ACC112 (cell line): ENCODE measurements at regions not wholly inside any gene's neighbourhood (a gene's known extent, or its start where the extent isn't known, plus 50 kb on each side); places are given as distances from the start of the nearest gene placed in this dataset.

Experiments
- H2AFZ ChIP-seq: fragments of 200-600 bp; sonication (generic); one replicate; pipeline ENCODE4 v1.6.0; 2017; ENCODE audit warnings: antibody characterized with exemption, low read length; ENCODE audit not compliant: unreplicated experiment
- H3K27ac ChIP-seq: fragments of 200-600 bp; sonication (generic); 2 replicates; pipeline ENCODE4 v1.5.1; 2014; ENCODE audit warnings: low read depth, mild to moderate bottlenecking, antibody characterized with exemption, low read length, moderate library complexity
- H3K27me3 ChIP-seq: fragments of 200-600 bp; sonication (generic); 2 replicates; pipeline ENCODE4 v1.6.1; 2014; ENCODE audit warnings: mild to moderate bottlenecking, antibody characterized with exemption, low read length, moderate library complexity, mixed read lengths; ENCODE audit not compliant: insufficient read depth
- H3K36me3 ChIP-seq: fragments of 200-600 bp; sonication (generic); 2 replicates; pipeline ENCODE4 v1.6.1; 2016; ENCODE audit warnings: mild to moderate bottlenecking, antibody characterized with exemption, low read length, moderate library complexity, mixed read lengths; ENCODE audit not compliant: insufficient read depth
- H3K4me1 ChIP-seq: fragments of 200-600 bp; sonication (generic); one replicate; pipeline ENCODE4 v1.6.1; 2016; ENCODE audit warnings: low read length, mixed read lengths; ENCODE audit not compliant: insufficient read depth, unreplicated experiment, control insufficient read depth
- H3K4me3 ChIP-seq: fragments of 200-600 bp; sonication (generic); 2 replicates; pipeline ENCODE4 v1.5.1; 2014; ENCODE audit warnings: mild to moderate bottlenecking, low read depth, low read length
- H3K79me2 ChIP-seq: fragments of 200-600 bp; sonication (generic); one replicate; pipeline ENCODE4 v1.6.0; 2016; ENCODE audit warnings: low read length; ENCODE audit not compliant: control insufficient read depth, unreplicated experiment, insufficient read depth

GRCh38 chr9:89780959-89781358, 176.1 kb downstream of the GADD45G start:
- Histone ChIP-seq H3K4me1 (no peaks in the 10 kb centered on the region), H3K79me2 (no peaks in the 10 kb centered on the region), H3K36me3 (no peaks in the 10 kb centered on the region), H3K4me3 (no peak overlapping the region), H3K27ac (no peak overlapping the region), H2AFZ (no peak overlapping the region), H3K27me3 (no peaks in the 10 kb centered on the region)

DNA sequence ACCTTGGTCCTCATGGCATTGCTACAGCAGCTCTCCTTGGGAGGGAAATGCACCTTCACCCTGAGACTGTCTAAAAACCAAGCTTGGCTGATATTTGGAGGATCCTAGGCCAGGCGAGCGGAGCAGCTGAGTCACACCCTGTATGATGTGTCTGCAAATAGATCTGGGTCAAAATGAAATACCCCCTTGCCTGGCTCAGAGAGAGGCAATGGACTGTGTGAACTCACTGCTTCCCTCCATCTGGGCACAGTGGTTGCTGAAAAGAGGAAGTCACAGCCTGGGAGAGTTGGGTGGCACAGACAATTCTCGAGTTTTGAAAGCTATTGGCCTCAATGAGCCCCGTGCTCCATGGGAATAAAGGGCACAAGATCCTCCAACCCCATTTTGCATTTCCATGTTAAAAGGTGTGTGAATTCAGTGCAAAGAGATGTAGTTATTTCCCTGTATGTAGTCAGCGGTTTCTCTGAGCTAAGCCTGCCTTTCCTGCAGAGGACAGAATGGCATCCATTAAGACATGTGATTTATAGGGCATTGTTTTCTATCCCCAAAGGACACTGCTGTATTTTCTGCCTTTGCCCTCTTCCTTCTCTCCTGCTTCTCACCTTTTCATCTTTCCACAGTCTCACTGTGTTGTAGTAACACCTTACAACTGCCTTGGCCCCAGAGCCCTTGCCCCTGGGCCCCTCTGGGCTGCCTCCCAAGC, 177.2 kb downstream of the GADD45G start:
- H3K27me3 ChIP-seq = no peaks in the 10 kb centered on the region
- no peak overlapping the region for H2AFZ ChIP-seq
- no peaks in the 10 kb centered on the region for H3K79me2 ChIP-seq
- H3K4me3 ChIP-seq = no peak overlapping the region
- H3K36me3 ChIP-seq = no peaks in the 10 kb centered on the region
- H3K27ac ChIP-seq = no peak overlapping the region
- H3K4me1 ChIP-seq = no peaks in the 10 kb centered on the region

GRCh38 chr9:89786655-89787054, 181.8 kb downstream of the GADD45G start:
- H3K27ac ChIP-seq = no peak overlapping the region

DNA sequence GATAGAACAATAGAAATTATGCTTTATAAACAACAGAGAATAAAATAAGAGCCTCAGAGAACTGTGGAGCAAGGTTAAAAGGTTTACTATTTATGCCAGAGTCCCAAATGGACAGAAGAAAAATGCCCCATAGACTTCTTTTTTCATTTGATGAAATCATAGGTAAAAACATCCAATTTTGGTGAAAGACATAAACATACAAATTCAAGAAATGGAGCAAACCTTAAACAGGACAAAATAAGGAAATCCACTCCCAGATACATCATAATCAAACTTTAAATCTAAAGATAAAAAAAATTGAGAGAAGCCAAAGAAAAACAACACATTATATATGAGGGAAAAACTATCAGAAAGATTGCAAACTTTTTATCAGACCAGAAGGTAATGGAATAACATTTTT, 182.8 kb downstream of the GADD45G start:
- Histone ChIP-seq H3K27ac (no peak overlapping the region), H3K79me2 (no peaks in the 10 kb centered on the region), H3K4me3 (no peak overlapping the region), H2AFZ (no peak overlapping the region), H3K27me3 (no peaks in the 10 kb centered on the region), H3K36me3 (no peaks in the 10 kb centered on the region), H3K4me1 (no peaks in the 10 kb centered on the region)

More at GRCh38 chr9:89786655-89787054, 181.8 kb downstream of the GADD45G start:
- Histone ChIP-seq H3K4me3 (no peak overlapping the region), H3K36me3 (no peaks in the 10 kb centered on the region), H3K4me1 (no peaks in the 10 kb centered on the region), H3K27me3 (no peaks in the 10 kb centered on the region), H3K79me2 (no peaks in the 10 kb centered on the region), H2AFZ (no peak overlapping the region)

GRCh38 chr9:89788434-89788833, 183.6 kb downstream of the GADD45G start:
- Histone ChIP-seq H2AFZ (no peak overlapping the region), H3K27me3 (no peaks in the 10 kb centered on the region), H3K4me1 (no peaks in the 10 kb centered on the region)

GRCh38 chr9:89789922-89790510, 185.2 kb downstream of the GADD45G start:
- Histone ChIP-seq H3K79me2 (no peaks in the 10 kb centered on the region), H3K27ac (no peak overlapping the region), H3K4me3 (no peak overlapping the region), H3K27me3 (no peaks in the 10 kb centered on the region), H2AFZ (no peak overlapping the region), H3K4me1 (no peaks in the 10 kb centered on the region), H3K36me3 (no peaks in the 10 kb centered on the region)

More at GRCh38 chr9:89788434-89788833, 183.6 kb downstream of the GADD45G start:
- Histone ChIP-seq H3K36me3 (no peaks in the 10 kb centered on the region), H3K79me2 (no peaks in the 10 kb centered on the region), H3K4me3 (no peak overlapping the region), H3K27ac (no peak overlapping the region)

- no peak overlapping the region for H3K4me3 ChIP-seq
- no peaks in the 10 kb centered on the region for H3K79me2 ChIP-seq
- no peaks in the 10 kb centered on the region for H3K27me3 ChIP-seq
- no peaks in the 10 kb centered on the region for H3K4me1 ChIP-seq
- no peak overlapping the region for H3K27ac ChIP-seq
- no peak overlapping the region for H2AFZ ChIP-seq
- H3K36me3 ChIP-seq = no peaks in the 10 kb centered on the region
Observed at GRCh38 chr9:89790542-89791109, 185.8 kb downstream of the GADD45G start.

DNA sequence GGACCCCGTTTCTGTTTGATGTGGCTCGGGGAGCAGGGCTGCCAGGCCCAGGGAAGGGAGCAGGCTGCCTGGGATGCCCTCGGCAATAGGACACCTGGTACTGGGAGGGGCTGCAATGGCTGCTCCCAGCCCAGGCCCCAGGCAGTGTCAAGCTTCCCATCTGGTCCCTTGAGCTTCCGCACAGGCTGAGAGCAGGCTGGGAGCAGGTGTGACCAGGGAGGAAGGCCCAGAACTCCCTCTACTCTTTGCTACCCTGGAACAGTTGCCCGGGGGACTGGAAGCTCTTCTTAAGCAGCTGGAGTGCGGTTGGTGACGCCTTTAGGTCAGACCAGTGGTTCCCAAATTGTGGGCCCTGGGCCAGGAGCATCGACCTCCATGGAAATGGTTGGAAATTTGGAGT, 186.9 kb downstream of the GADD45G start:
- Histone ChIP-seq H2AFZ (no peak overlapping the region), H3K4me1 (no peaks in the 10 kb centered on the region), H3K27ac (no peak overlapping the region), H3K27me3 (no peaks in the 10 kb centered on the region), H3K4me3 (no peak overlapping the region), H3K36me3 (no peaks in the 10 kb centered on the region), H3K79me2 (no peaks in the 10 kb centered on the region)

GRCh38 chr9:89792189-89793123, 187.6 kb downstream of the GADD45G start:
- no peak overlapping the region for H3K27ac ChIP-seq
- no peak overlapping the region for H2AFZ ChIP-seq
- no peaks in the 10 kb centered on the region for H3K36me3 ChIP-seq
- no peak overlapping the region for H3K4me3 ChIP-seq
- H3K79me2 ChIP-seq = no peaks in the 10 kb centered on the region
- no peaks in the 10 kb centered on the region for H3K4me1 ChIP-seq
- H3K27me3 ChIP-seq = no peaks in the 10 kb centered on the region

DNA sequence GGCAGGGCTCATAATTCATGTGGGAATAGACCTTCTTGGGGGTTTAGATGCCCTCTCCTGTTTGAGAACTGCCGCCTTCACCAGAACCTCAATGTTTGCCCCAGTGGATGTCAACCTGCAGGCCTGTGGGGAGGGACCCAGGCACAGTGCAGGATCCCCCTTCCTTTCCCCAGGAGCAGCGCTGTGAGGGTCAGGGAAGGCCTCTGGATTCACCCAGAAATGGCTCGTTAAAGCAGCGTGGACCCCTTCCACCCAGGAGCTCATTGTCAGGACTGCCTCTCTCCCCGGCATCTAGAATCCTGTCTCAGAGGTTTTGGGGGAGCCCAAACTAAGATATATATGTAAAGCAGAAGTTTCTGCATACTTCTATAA, 188.3 kb downstream of the GADD45G start:
- Histone ChIP-seq H2AFZ (no peak overlapping the region), H3K36me3 (no peaks in the 10 kb centered on the region), H3K27ac (no peak overlapping the region), H3K4me3 (no peak overlapping the region), H3K79me2 (no peaks in the 10 kb centered on the region), H3K4me1 (no peaks in the 10 kb centered on the region), H3K27me3 (no peaks in the 10 kb centered on the region)
